ENCODE measurements at regions not wholly inside any gene's neighbourhood (a gene's known extent, or its start where the extent isn't known, plus 50 kb on each side); places are given as distances from the start of the nearest gene placed in this dataset.
A peak's percentile ranks its signal among the peaks of the same experiment; 100 is the strongest.
"Not testable (repeated sequence)": the region's sequence is repeated elsewhere in the genome, so short reads cannot be mapped to it uniquely, and the experiment has no call there.

DNA sequence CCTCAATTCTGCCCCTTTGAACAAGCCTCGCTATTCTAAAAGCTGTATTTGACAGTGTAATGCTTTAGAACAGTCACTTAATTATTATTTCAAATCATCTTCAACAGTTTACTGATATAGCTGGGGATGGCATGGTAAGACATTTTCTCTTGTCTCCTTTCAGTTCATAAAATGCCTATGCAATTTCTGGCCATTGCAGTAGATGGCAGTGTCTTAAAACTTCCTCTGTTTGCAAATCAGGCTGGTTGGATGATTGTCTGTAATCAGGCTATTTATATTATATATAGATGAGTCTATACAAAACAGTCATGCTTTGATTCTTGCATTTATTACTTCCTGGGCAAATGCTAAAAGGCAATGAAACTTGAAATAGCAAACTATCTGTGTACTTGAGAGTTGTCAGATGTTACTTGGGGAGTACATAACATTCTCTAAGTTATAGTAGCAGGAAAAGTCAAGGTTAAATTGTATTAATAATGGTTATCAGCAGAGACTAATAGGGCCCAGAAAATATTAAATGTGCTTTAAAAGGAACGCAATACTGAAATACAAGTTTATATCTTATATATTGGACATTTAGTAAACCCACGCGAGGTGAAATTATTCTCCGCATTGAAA is 55.5 kb upstream of the LHFPL3 start:
- 0 to 92% methylated on average over 1 to 5 of the region's 5 CpGs for WGBS, 2 experiments (ENCODE audit: insufficient coverage in 1 of 2, insufficient read length in 1 of 2)
- H3K4me1 ChIP-seq (ENCODE audit: control insufficient read depth, insufficient read depth, low read length), result no peaks in the 10 kb centered on the region
- Mint-ChIP-seq H3K36me3 (ENCODE audit: low read depth) (no peaks in the 10 kb centered on the region), H3K27me3 (ENCODE audit: insufficient read depth) (peaks cover 6% of the 10 kb centered on the region), H3K4me3 (no peak overlapping the region), H3K9me3 (peaks cover 29% of the 10 kb centered on the region), H3K4me1 (no peaks in the 10 kb centered on the region), H3K27ac (no peak overlapping the region)
- no peak for DNase-seq
- TF ChIP-seq CTCF (conservative IDR thresholded peaks at IDR 0.05), result peak; percentile 75
- peaks cover 4% of the 10 kb centered on the region for H3K27me3 ChIP-seq (ENCODE audit: control insufficient read depth, insufficient read depth, low read length, poor library complexity, severe bottlenecking)
- no peaks in the 10 kb centered on the region for H3K36me3 ChIP-seq (ENCODE audit: control insufficient read depth, insufficient read depth, low read length)
- peaks cover 14% of the 10 kb centered on the region for H3K9me3 ChIP-seq (ENCODE audit: control insufficient read depth, low read length)
- no peak overlapping the region for H3K9ac ChIP-seq (ENCODE audit: extremely low read depth, low read length, poor library complexity, severe bottlenecking)
- H3K27ac ChIP-seq (ENCODE audit: low read depth, low read length), result no peak overlapping the region
- no peak overlapping the region for H3K4me3 ChIP-seq (ENCODE audit: low read length)

DNA sequence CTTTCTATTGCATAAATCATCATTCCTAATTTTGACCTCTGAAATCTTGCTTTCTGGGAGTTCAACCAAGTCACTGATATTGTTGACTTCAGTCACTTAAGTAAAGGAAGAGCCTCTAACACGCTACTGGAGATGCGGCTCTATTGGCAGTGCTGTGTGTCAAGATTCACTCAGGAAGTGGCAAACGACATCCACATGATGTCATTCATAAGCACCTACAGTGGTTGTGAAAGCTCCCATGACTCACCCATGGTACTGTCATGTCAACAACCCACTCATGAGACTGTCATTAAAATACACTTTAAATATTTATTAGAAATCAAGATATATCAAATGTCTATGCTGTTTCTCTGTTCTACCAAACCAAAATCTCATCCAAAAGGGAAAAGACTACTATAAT is 52.5 kb upstream of the LHFPL3 start:
- no peak overlapping the region for H3K9ac ChIP-seq (ENCODE audit: extremely low read depth, low read length, poor library complexity, severe bottlenecking)
- no peaks in the 10 kb centered on the region for H3K4me1 ChIP-seq (ENCODE audit: control insufficient read depth, insufficient read depth, low read length)
- peaks cover 45% of the 10 kb centered on the region for H3K9me3 Mint-ChIP-seq

GRCh38 chr7:104276730-104277129 is 51.7 kb upstream of the LHFPL3 start:
- not testable (repeated sequence) for H3K27me3 ChIP-seq (ENCODE audit: control insufficient read depth, insufficient read depth, low read length, poor library complexity, severe bottlenecking); H3K27ac Mint-ChIP-seq; H3K4me1 Mint-ChIP-seq; H3K36me3 ChIP-seq (ENCODE audit: control insufficient read depth, insufficient read depth, low read length); DNase-seq; H3K4me1 ChIP-seq (ENCODE audit: control insufficient read depth, insufficient read depth, low read length); H3K9ac ChIP-seq (ENCODE audit: extremely low read depth, low read length, poor library complexity, severe bottlenecking); H3K36me3 Mint-ChIP-seq (ENCODE audit: low read depth); H3K27me3 Mint-ChIP-seq (ENCODE audit: insufficient read depth); H3K27ac ChIP-seq (ENCODE audit: low read depth, low read length); H3K4me3 Mint-ChIP-seq
- Histone ChIP-seq H3K9me3 (ENCODE audit: control insufficient read depth, low read length) (peaks cover 14% of the 10 kb centered on the region), H3K4me3 (ENCODE audit: low read length) (peak overlapping the region; percentile 45)
- H3K9me3 Mint-ChIP-seq, result peaks cover 45% of the 10 kb centered on the region
- 90 to 92% methylated on average over 3 to 10 of the region's 11 CpGs for WGBS, 2 experiments (ENCODE audit: insufficient coverage in 1 of 2, insufficient read length in 1 of 2)

More for the DNA sequence above, 52.5 kb upstream of the LHFPL3 start:
- no peak overlapping the region for H3K27ac ChIP-seq (ENCODE audit: low read depth, low read length)
- H3K4me3 ChIP-seq (ENCODE audit: low read length), result no peak overlapping the region
- H3K9me3 ChIP-seq (ENCODE audit: control insufficient read depth, low read length), result peaks cover 14% of the 10 kb centered on the region
- no peaks in the 10 kb centered on the region for H3K36me3 ChIP-seq (ENCODE audit: control insufficient read depth, insufficient read depth, low read length)
- Mint-ChIP-seq H3K4me1 (no peaks in the 10 kb centered on the region), H3K27me3 (ENCODE audit: insufficient read depth) (peaks cover 1% of the 10 kb centered on the region), H3K36me3 (ENCODE audit: low read depth) (no peaks in the 10 kb centered on the region), H3K4me3 (no peak overlapping the region), H3K27ac (no peak overlapping the region)
- H3K27me3 ChIP-seq (ENCODE audit: control insufficient read depth, insufficient read depth, low read length, poor library complexity, severe bottlenecking), result no peaks in the 10 kb centered on the region
- DNase-seq, result no peak
- 88 to 94% methylated on average over 3 of the region's 3 CpGs for WGBS, 2 experiments (ENCODE audit: insufficient coverage in 1 of 2, insufficient read length in 1 of 2)
- no peak for TF ChIP-seq CTCF (conservative IDR thresholded peaks at IDR 0.05)
